Ishikawa (cell line): ENCODE measurements at regions not wholly inside any gene's neighbourhood (a gene's known extent, or its start where the extent isn't known, plus 50 kb on each side); places are given as distances from the start of the nearest gene placed in this dataset.

Source experiments
- CEBPB ChIP-seq: IDR thresholded peaks from 2 replicates; pipeline ENCODE4 v1.6.1; 2012
- CREB1 ChIP-seq: IDR thresholded peaks from 2 replicates; pipeline ENCODE4 v1.6.1; 2012; ENCODE audit warnings: low read depth
- EGR1 ChIP-seq: IDR thresholded peaks from 2 replicates; pipeline ENCODE4 v1.6.1; 2012
- EP300 ChIP-seq: IDR thresholded peaks from 2 replicates; pipeline ENCODE4 v1.6.1; 2012; ENCODE audit warnings: borderline replicate concordance
- FOXM1 ChIP-seq: IDR thresholded peaks from 2 replicates; pipeline ENCODE4 v1.6.1; 2012; ENCODE audit warnings: low read depth, borderline replicate concordance
- MAX ChIP-seq: IDR thresholded peaks from 2 replicates; pipeline ENCODE4 v1.6.1; 2012
- NFIC ChIP-seq: IDR thresholded peaks from 2 replicates; pipeline ENCODE4 v1.6.1; 2012
- RAD21 ChIP-seq: IDR thresholded peaks from 2 replicates; pipeline ENCODE4 v1.6.1; 2012; ENCODE audit warnings: low read depth
- REST ChIP-seq: IDR thresholded peaks from 2 replicates; pipeline ENCODE4 v1.6.1; 2012; ENCODE audit warnings: low read depth, mild to moderate bottlenecking
- TAF1 ChIP-seq: IDR thresholded peaks from 2 replicates; pipeline ENCODE4 v1.6.1; 2012; ENCODE audit warnings: low read depth, mild to moderate bottlenecking
- TCF12 ChIP-seq: IDR thresholded peaks from 2 replicates; pipeline ENCODE4 v1.6.1; 2012; ENCODE audit warnings: low read depth
- TEAD4 ChIP-seq: IDR thresholded peaks from 2 replicates; pipeline ENCODE4 v1.6.1; 2012
- USF1 ChIP-seq: IDR thresholded peaks from 2 replicates; pipeline ENCODE4 v1.6.1; 2012
- YY1 ChIP-seq: IDR thresholded peaks from 2 replicates; pipeline ENCODE4 v1.6.1; 2012; ENCODE audit warnings: low read depth
- ZBTB7A ChIP-seq: IDR thresholded peaks from 2 replicates; pipeline ENCODE4 v1.6.1; 2012; ENCODE audit warnings: low read depth

GRCh38 chr9:80839821-80840675, 849.3 kb downstream of the TLE1 start:
- no peak for TF ChIP-seq MAX
- TF ChIP-seq USF1 = no peak
- TF ChIP-seq EGR1 = no peak
- no peak for TF ChIP-seq RAD21
- TF ChIP-seq REST = no peak
- TF ChIP-seq YY1 = no peak
- no peak for TF ChIP-seq TAF1
- no peak for TF ChIP-seq TCF12
- TF ChIP-seq ZBTB7A = no peak
- no peak for TF ChIP-seq CEBPB
- TF ChIP-seq TEAD4 = no peak
- no peak for TF ChIP-seq CREB1
- no peak for TF ChIP-seq FOXM1
- no peak for TF ChIP-seq EP300
- no peak for TF ChIP-seq NFIC

- no peak for TF ChIP-seq NFIC
- no peak for TF ChIP-seq MAX
- TF ChIP-seq EGR1 = no peak
- TF ChIP-seq ZBTB7A = no peak
- no peak for TF ChIP-seq FOXM1
- no peak for TF ChIP-seq TAF1
- TF ChIP-seq RAD21 = no peak
- no peak for TF ChIP-seq TEAD4
- no peak for TF ChIP-seq USF1
- TF ChIP-seq YY1 = no peak
- TF ChIP-seq EP300 = no peak
- TF ChIP-seq REST = no peak
- no peak for TF ChIP-seq CEBPB
- no peak for TF ChIP-seq CREB1
- TF ChIP-seq TCF12 = no peak
Observed at GRCh38 chr9:80836013-80836412, 853.3 kb downstream of the TLE1 start.

GRCh38 chr9:80831751-80832150, 857.6 kb downstream of the TLE1 start:
- TF ChIP-seq YY1 = no peak

GRCh38 chr9:80811656-80812055, 877.7 kb downstream of the TLE1 start:
- TF ChIP-seq NFIC = no peak
- TF ChIP-seq USF1 = no peak
- no peak for TF ChIP-seq MAX
- TF ChIP-seq EGR1 = no peak
- TF ChIP-seq REST = no peak
- TF ChIP-seq RAD21 = no peak
- no peak for TF ChIP-seq ZBTB7A
